ENCODE measurements at regions not wholly inside any gene's neighbourhood (a gene's known extent, or its start where the extent isn't known, plus 50 kb on each side); places are given as distances from the start of the nearest gene placed in this dataset.

DNA sequence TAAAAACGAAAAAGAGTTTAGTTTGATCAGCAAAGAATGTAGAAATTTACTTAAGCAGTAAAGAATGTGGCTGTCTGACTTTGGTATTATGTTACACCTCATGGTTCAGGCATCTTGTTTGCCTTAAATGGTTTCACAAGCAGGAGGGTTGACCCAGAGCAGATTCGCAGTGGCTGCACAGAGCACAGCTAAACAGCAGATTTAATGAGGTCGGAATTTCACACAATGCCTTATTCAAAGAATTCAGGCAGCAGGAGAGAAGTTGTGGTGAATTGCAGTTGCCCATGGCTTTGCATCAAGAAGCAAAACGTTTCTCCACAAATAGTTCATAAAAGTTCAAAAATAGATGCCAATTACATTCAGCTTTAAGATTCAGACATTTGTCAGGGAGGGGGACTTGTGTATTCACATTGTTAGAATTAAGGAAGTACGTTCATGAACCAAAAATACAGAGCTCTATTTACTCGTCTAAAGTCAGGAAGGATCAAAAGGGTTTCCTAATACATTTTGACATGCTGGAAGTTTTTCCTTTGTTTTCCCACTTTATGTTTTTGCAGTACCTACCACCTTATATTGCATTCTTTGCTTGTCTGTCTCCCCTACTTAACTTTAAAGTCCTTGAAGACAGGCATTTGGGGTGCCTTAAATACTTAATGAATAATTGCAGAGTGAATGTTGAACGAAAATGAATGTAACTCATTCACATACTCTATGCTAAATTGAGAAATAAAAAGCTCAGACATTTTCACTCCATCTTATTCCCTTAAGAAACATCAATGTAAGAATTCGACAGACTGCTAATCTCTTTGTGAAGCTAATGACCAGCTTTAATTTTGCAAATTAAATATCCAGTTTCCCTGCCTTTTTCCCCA lies 1163.6 kb upstream of the CITED2 start:
- peak; percentile 98 for FAIRE-seq
- H3K9ac ChIP-seq (ENCODE audit: low read length): peak overlapping the region; percentile 78

GRCh38 chr6:140537211-140537610 lies 1162.8 kb upstream of the CITED2 start:
- H3K4me3 Mint-ChIP-seq (ENCODE audit: unreplicated experiment): no peak overlapping the region
- peaks cover 4% of the 10 kb centered on the region for H3K9me3 ChIP-seq (ENCODE audit: insufficient read depth, low read depth, low read length)
- DNase-seq (ENCODE audit: low read depth): peak; percentile 62
- H3K36me3 ChIP-seq (ENCODE audit: insufficient read depth, low read length): no peaks in the 10 kb centered on the region
- no peaks in the 10 kb centered on the region for H3K27me3 Mint-ChIP-seq (ENCODE audit: low read depth, unreplicated experiment)
- H3K9ac ChIP-seq (ENCODE audit: low read length): peak overlapping the region; percentile 78
- H2AFZ ChIP-seq (ENCODE audit: low read depth, low read length): peak overlapping the region; percentile 7
- peaks cover 26% of the 10 kb centered on the region for H3K9me3 Mint-ChIP-seq (ENCODE audit: unreplicated experiment)
- TF ChIP-seq EZH2 (IDR thresholded peaks at IDR 0.05; ENCODE audit: insufficient read depth, low read length): no peak
- TF ChIP-seq, protein P1, sequence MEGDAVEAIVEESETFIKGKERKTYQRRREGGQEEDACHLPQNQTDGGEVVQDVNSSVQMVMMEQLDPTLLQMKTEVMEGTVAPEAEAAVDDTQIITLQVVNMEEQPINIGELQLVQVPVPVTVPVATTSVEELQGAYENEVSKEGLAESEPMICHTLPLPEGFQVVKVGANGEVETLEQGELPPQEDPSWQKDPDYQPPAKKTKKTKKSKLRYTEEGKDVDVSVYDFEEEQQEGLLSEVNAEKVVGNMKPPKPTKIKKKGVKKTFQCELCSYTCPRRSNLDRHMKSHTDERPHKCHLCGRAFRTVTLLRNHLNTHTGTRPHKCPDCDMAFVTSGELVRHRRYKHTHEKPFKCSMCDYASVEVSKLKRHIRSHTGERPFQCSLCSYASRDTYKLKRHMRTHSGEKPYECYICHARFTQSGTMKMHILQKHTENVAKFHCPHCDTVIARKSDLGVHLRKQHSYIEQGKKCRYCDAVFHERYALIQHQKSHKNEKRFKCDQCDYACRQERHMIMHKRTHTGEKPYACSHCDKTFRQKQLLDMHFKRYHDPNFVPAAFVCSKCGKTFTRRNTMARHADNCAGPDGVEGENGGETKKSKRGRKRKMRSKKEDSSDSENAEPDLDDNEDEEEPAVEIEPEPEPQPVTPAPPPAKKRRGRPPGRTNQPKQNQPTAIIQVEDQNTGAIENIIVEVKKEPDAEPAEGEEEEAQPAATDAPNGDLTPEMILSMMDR (IDR thresholded peaks at IDR 0.05; ENCODE audit: insufficient read depth, low read depth, low read length): no peak
- H3K27ac Mint-ChIP-seq (ENCODE audit: unreplicated experiment): peak overlapping the region; percentile 99
- H3K4me1 ChIP-seq (ENCODE audit: insufficient read depth, low read length): peaks cover 35% of the 10 kb centered on the region
- no peak overlapping the region for H3K4me3 ChIP-seq (ENCODE audit: insufficient read depth, low read depth, low read length)
- H3K79me2 ChIP-seq (ENCODE audit: insufficient read depth, low read length): no peaks in the 10 kb centered on the region
- no peaks in the 10 kb centered on the region for H4K20me1 ChIP-seq (ENCODE audit: insufficient read depth, low read length)
- no peaks in the 10 kb centered on the region for H3K27me3 ChIP-seq (ENCODE audit: insufficient read depth, low read length)
- FAIRE-seq: peak; percentile 84
- H3K4me1 Mint-ChIP-seq (ENCODE audit: low read depth, unreplicated experiment): peaks cover 30% of the 10 kb centered on the region
- peak overlapping the region; percentile 94 for H3K27ac ChIP-seq (ENCODE audit: low read depth, low read length)
- peak overlapping the region; percentile 74 for H3K4me2 ChIP-seq (ENCODE audit: low read length)
- H3K36me3 Mint-ChIP-seq (ENCODE audit: low read depth, unreplicated experiment): peaks cover 8% of the 10 kb centered on the region

More for the DNA sequence above, 1163.6 kb upstream of the CITED2 start:
- TF ChIP-seq EZH2 (IDR thresholded peaks at IDR 0.05; ENCODE audit: insufficient read depth, low read length): no peak
- TF ChIP-seq, protein P1 (IDR thresholded peaks at IDR 0.05; ENCODE audit: insufficient read depth, low read depth, low read length): no peak
- H3K36me3 Mint-ChIP-seq (ENCODE audit: low read depth, unreplicated experiment): peaks cover 8% of the 10 kb centered on the region
- peaks cover 4% of the 10 kb centered on the region for H3K9me3 ChIP-seq (ENCODE audit: insufficient read depth, low read depth, low read length)
- peak; percentile 99 for DNase-seq (ENCODE audit: low read depth)
- peak overlapping the region; percentile 99 for H3K27ac Mint-ChIP-seq (ENCODE audit: unreplicated experiment)
- no peak overlapping the region for H2AFZ ChIP-seq (ENCODE audit: low read depth, low read length)
- H3K4me3 Mint-ChIP-seq (ENCODE audit: unreplicated experiment): peak overlapping the region; percentile 20
- no peaks in the 10 kb centered on the region for H3K79me2 ChIP-seq (ENCODE audit: insufficient read depth, low read length)
- peak overlapping the region; percentile 21 for H3K4me3 ChIP-seq (ENCODE audit: insufficient read depth, low read depth, low read length)
- peaks cover 32% of the 10 kb centered on the region for H3K4me1 Mint-ChIP-seq (ENCODE audit: low read depth, unreplicated experiment)
- peaks cover 23% of the 10 kb centered on the region for H3K9me3 Mint-ChIP-seq (ENCODE audit: unreplicated experiment)
- peak overlapping the region; percentile 74 for H3K4me2 ChIP-seq (ENCODE audit: low read length)
- peak overlapping the region; percentile 94 for H3K27ac ChIP-seq (ENCODE audit: low read depth, low read length)
- no peaks in the 10 kb centered on the region for H3K27me3 ChIP-seq (ENCODE audit: insufficient read depth, low read length)
- no peaks in the 10 kb centered on the region for H4K20me1 ChIP-seq (ENCODE audit: insufficient read depth, low read length)
- no peaks in the 10 kb centered on the region for H3K27me3 Mint-ChIP-seq (ENCODE audit: low read depth, unreplicated experiment)
- H3K4me1 ChIP-seq (ENCODE audit: insufficient read depth, low read length): peaks cover 35% of the 10 kb centered on the region
- H3K36me3 ChIP-seq (ENCODE audit: insufficient read depth, low read length): no peaks in the 10 kb centered on the region

DNA sequence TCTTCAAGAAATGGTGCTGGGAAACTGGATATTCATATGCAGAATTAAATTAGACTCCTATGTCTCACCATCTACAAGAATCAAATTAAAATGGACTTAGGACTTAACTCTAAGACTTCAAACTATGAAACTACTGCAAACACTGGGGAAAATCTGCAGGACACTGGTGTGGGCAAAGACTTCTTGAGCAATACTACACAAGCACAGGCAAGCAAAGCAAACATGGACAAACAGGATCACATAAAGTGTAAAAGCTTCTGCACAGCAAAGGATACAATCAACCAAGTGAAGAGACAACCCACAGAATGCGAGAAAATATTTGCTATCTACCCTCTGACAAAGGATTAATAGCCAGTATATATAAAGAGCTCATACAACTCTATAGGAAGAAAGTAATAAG lies 1161.1 kb upstream of the CITED2 start:
- H4K20me1 ChIP-seq (ENCODE audit: insufficient read depth, low read length): no peaks in the 10 kb centered on the region
- H3K4me2 ChIP-seq (ENCODE audit: low read length): no peak overlapping the region
- no peak for FAIRE-seq
- Mint-ChIP-seq H3K4me3 (ENCODE audit: unreplicated experiment) (no peak overlapping the region), H3K27ac (ENCODE audit: unreplicated experiment) (peak overlapping the region; percentile 98), H3K36me3 (ENCODE audit: low read depth, unreplicated experiment) (peaks cover 8% of the 10 kb centered on the region), H3K9me3 (ENCODE audit: unreplicated experiment) (peaks cover 27% of the 10 kb centered on the region), H3K27me3 (ENCODE audit: low read depth, unreplicated experiment) (no peaks in the 10 kb centered on the region), H3K4me1 (ENCODE audit: low read depth, unreplicated experiment) (peaks cover 26% of the 10 kb centered on the region)
- DNase-seq (ENCODE audit: low read depth): no peak
- no peak overlapping the region for H3K9ac ChIP-seq (ENCODE audit: low read length)
- no peak overlapping the region for H3K4me3 ChIP-seq (ENCODE audit: insufficient read depth, low read depth, low read length)
- H3K4me1 ChIP-seq (ENCODE audit: insufficient read depth, low read length): peaks cover 22% of the 10 kb centered on the region
- H3K79me2 ChIP-seq (ENCODE audit: insufficient read depth, low read length): no peaks in the 10 kb centered on the region
- H3K27me3 ChIP-seq (ENCODE audit: insufficient read depth, low read length): no peaks in the 10 kb centered on the region
- peaks cover 4% of the 10 kb centered on the region for H3K9me3 ChIP-seq (ENCODE audit: insufficient read depth, low read depth, low read length)
- no peak overlapping the region for H2AFZ ChIP-seq (ENCODE audit: low read depth, low read length)
- H3K27ac ChIP-seq (ENCODE audit: low read depth, low read length): no peak overlapping the region
- no peaks in the 10 kb centered on the region for H3K36me3 ChIP-seq (ENCODE audit: insufficient read depth, low read length)
- TF ChIP-seq EZH2 (IDR thresholded peaks at IDR 0.05; ENCODE audit: insufficient read depth, low read length): no peak
- TF ChIP-seq, protein P1 (IDR thresholded peaks at IDR 0.05; ENCODE audit: insufficient read depth, low read depth, low read length): no peak
